AG09319 (cell line): ENCODE measurements at regions not wholly inside any gene's neighbourhood (a gene's known extent, or its start where the extent isn't known, plus 50 kb on each side); places are given as distances from the start of the nearest gene placed in this dataset.

Source experiments
- DNase-seq: peaks from one replicate; pipeline ENCODE4 v3.0.0-alpha.2; 2010; ENCODE audit warnings: low read depth; ENCODE audit errors: extremely low read depth
- TF ChIP-seq, protein P1 (sequence below): IDR thresholded peaks from 2 replicates; pipeline ENCODE4 v1.5.1; 2011; ENCODE audit warnings: low read depth, mild to moderate bottlenecking, inconsistent platforms, low read length, moderate library complexity

DNA sequence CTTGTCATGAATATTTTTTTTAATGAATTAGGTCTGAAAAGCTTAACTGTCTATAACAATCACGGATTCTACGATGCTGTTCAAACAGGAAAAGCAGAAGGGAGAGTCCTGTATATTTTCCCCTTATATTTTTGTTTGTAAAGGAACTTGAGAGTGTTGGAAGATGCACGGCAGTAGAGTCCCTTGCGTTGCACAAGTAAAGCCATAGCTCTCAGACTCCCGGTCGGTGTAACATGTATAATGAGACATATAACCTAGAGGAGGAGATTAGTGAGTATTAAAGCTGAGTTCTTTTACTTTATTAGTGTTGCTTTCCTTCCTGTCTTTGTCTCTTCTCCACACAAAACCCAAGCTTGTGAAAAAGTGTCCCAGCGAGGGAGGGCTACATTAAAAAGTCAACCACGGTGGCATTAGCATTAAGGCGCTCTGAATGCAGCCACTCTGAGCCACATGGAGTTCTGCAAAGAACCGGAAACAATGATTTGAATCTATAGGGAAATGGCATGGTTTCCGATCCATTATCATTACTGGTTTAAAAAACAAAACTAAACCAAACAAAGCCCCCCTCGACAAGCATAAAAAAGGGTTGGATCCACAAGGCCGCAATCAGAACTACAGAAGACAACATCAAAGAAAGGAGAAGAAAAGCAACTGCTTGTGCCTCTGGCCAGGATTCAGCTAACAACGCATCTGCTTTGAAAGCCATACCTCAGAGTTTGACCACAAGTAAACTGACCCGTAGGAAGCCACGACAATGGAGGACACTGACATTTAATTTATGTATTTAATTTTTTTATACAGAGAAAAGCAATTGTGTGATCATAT is 356.8 kb downstream of the LMO4 start:
- TF ChIP-seq, protein P1, sequence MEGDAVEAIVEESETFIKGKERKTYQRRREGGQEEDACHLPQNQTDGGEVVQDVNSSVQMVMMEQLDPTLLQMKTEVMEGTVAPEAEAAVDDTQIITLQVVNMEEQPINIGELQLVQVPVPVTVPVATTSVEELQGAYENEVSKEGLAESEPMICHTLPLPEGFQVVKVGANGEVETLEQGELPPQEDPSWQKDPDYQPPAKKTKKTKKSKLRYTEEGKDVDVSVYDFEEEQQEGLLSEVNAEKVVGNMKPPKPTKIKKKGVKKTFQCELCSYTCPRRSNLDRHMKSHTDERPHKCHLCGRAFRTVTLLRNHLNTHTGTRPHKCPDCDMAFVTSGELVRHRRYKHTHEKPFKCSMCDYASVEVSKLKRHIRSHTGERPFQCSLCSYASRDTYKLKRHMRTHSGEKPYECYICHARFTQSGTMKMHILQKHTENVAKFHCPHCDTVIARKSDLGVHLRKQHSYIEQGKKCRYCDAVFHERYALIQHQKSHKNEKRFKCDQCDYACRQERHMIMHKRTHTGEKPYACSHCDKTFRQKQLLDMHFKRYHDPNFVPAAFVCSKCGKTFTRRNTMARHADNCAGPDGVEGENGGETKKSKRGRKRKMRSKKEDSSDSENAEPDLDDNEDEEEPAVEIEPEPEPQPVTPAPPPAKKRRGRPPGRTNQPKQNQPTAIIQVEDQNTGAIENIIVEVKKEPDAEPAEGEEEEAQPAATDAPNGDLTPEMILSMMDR: no peak
- no peak for DNase-seq

DNA sequence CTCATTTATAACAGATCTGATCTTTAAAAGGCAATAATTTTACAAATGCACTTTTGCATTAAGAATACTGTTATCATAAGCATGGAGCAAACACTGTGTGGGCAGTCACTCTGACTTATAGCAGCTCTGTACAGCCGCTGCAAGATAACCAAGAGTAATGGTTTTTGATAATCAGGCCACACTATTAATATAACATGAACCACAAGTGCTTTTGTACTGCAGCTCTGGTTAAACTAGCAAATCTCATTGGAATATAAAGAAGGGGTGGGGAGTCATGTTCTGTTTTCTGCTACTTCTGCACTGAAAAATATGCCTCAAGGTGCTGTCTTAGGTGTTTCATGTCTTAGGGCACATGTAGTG is 357.4 kb downstream of the LMO4 start:
- TF ChIP-seq, protein P1: no peak
- DNase-seq: no peak

DNA sequence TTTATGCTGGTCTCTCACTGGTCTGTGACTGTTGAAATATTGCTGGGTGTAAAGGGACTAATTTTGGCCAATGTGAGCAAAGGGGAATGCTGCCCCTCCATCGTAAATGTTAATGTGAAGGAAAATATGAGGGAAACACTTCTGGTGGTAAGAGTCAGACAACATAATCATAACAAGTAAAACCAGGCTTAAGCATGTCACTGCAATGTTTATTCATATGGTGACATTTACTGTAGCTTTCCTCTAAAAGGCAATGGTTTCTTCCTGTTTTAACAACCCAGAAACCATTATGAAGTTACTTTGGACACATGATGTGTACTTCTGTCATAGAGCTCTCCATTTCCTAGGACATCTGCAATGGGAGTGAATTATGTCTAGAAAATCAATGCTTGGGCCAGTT is 358.0 kb downstream of the LMO4 start:
- TF ChIP-seq, protein P1: no peak
- DNase-seq: no peak

- no peak for DNase-seq
- TF ChIP-seq, protein P1: no peak
These were observed 359.5 kb downstream of the LMO4 start for GRCh38 chr1:87688136-87688535.

DNA sequence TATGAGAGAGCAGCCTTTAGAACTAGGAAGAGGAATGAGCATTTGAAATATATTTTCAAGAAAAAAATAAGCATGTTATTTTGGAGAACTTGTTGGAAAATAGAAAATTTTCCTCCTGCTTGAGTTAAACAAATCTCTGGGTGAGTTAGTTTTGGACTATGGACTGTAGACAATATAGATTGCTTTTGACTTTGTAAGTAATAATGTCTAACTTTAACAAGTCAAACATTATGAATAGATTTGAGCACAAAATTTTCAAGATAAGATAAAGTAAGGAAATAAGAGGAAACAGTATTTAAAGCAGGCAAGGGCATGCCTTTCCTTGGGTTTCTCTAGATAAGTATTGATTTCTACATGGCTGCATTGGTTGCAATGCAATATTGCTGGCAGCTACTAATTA is 360.8 kb downstream of the LMO4 start:
- DNase-seq: no peak
- TF ChIP-seq, protein P1: no peak

DNA sequence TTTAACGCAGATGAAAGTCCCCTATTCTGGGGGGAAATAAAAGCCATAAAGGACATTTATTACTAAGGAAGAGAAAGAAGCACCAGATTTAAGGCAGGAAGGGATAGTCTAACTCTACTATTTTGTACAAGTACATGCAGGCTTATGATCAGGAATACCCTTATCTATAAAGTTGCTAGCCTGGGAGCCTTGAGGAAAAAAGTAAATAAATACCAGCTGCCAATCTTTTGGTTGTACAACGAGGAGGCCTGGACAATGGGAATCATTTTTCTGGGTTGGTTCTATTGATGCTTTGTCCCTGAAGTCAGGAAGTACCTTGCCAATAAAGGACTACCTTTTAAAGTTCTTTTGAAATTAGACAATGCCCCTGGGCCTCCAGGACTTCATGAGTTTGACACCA is 367.8 kb downstream of the LMO4 start:
- no peak for DNase-seq
- TF ChIP-seq, protein P1: no peak

DNA sequence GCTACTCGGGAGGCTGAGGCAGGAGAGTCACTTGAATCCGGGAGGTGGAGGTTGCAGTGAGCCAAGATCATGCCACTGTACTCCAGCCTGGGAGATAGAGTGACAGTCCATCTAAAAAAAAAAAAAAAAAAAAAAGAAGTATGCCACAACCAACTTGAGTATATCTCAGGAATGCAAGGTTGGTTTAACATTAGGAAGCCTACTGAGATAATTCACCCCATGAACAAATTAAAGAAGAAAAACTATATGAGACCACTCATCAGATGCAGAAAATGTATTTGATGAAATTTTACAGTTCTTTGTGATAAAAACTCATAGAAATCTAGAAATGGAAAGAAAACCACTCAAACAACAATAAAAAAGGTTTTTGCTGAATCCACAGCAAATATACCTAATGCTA is 373.8 kb downstream of the LMO4 start:
- DNase-seq: no peak

More for the DNA sequence above, 373.8 kb downstream of the LMO4 start:
- TF ChIP-seq, protein P1: no peak
